Stomach (tissue), 8 donors: ENCODE measurements at regions not wholly inside any gene's neighbourhood (a gene's known extent, or its start where the extent isn't known, plus 50 kb on each side); places are given as distances from the start of the nearest gene placed in this dataset.

Experiments used
- DNase-seq, 2 donors: peaks; one replicate each; pipeline versions ENCODE4 v3.0.0 to v3.0.0-alpha.2; 2013 to 2019
- H3K27ac ChIP-seq, 5 donors: fragments of 200-600 bp in 4 of 5; sonication (generic) in 4 of 5; one replicate each; pipeline ENCODE4 v1.5.1; 2013 to 2019; ENCODE audit warnings: mild to moderate bottlenecking in 1 of 5, moderate library complexity in 1 of 5
- H3K27me3 ChIP-seq, 3 donors: fragments of 200-600 bp; sonication (generic); one replicate each; pipeline ENCODE4 v1.5.1; 2017 to 2019; ENCODE audit warnings: mixed run types in 1 of 3
- H3K36me3 ChIP-seq, 4 donors: fragments of 200-600 bp; sonication (generic); 1 replicate in 3 of 4; 2 replicates in 1 of 4; pipeline ENCODE4 v1.5.1; 2016 to 2019
- H3K4me1 ChIP-seq, 4 donors: fragments of 200-600 bp; sonication (generic); one replicate each; pipeline ENCODE4 v1.5.1; 2016 to 2019
- H3K4me3 ChIP-seq, 4 donors: fragments of 200-600 bp; sonication (generic) in 3 of 4; one replicate each; pipeline ENCODE4 v1.5.1; 2016 to 2019; ENCODE audit warnings: mild to moderate bottlenecking in 1 of 4
- H3K9me3 ChIP-seq, 4 donors: fragments of 200-600 bp; sonication (generic); one replicate each; pipeline ENCODE4 v1.5.1; 2016 to 2019
- CTCF ChIP-seq, 7 experiments: fragments of 450-650 bp in 4 of 7; fragments of 200-600 bp in 3 of 7; sonication (generic) in 3 of 7; IDR thresholded peaks; one replicate each; pipeline ENCODE4 v1.5.1; 2016 to 2019; ENCODE audit warnings: antibody characterized with exemption in 7 of 7, control low read depth in 2 of 7, mild to moderate bottlenecking in 1 of 7
- EP300 ChIP-seq: sonication (generic); formaldehyde crosslinking; IDR thresholded peaks from one replicate; pipeline ENCODE4 v1.6.1; 2017; ENCODE audit warnings: antibody characterized with exemption
- POLR2A ChIP-seq, 4 donors: fragments of 450-650 bp; IDR thresholded peaks; one replicate each; pipeline ENCODE4 v1.6.1; 2016; ENCODE audit warnings: antibody characterized with exemption in 4 of 4, control low read depth in 2 of 4, mild to moderate bottlenecking in 1 of 4, moderate library complexity in 1 of 4
- POLR2AphosphoS5 ChIP-seq, 3 donors: sonication (generic); formaldehyde crosslinking; IDR thresholded peaks; one replicate each; pipeline ENCODE4 v1.6.1; 2016; ENCODE audit warnings: antibody characterized with exemption in 3 of 3
- WGBS, 5 donors: extraction: QIAGEN DNeasy Blood & Tissue Kit in 3 of 5; methylation state at CpG; one replicate each; pipeline versions ENCODE4 v1.1.5 to v1.1.7; 2013 to 2018; 5-methylcytosine and 5-hydroxymethylcytosine counted together
- intact Hi-C: fragments of 100-400 bp; cut with DNase I; formaldehyde crosslinking; loops from one replicate; pipeline ENCODE4 v1.15.1; 2023; ENCODE audit warnings: low total_unique reads
- donor health status: healthy with polysubstance abuse.
- donor health status: Bipolar disorder and iron deficiency.
- donor health status: healthy.

GRCh38 chr16:54431997-54432896 is 145.7 kb upstream of the IRX3 start:
- peaks cover 0 to 13% (median 7%) of the 10 kb centered on the region in 4 donors for H3K4me1 ChIP-seq
- intact Hi-C loops = no loop called here
- H3K9me3 ChIP-seq = peaks cover 0 to 15% (median 12%) of the 10 kb centered on the region in 4 donors
- WGBS, 5 donors = 57 to 72% (median 68%) methylated on average over 23 of the region's 23 CpGs
- no peak overlapping the region for H3K27ac ChIP-seq
- peaks cover 0 to 20% (median 0%) of the 10 kb centered on the region in 3 donors for H3K27me3 ChIP-seq
- H3K4me3 ChIP-seq = no peak overlapping the region
- DNase-seq = peak in 1 of 2 donors; percentile 58
- no peak for TF ChIP-seq POLR2AphosphoS5 (IDR thresholded peaks at IDR 0.05)
- no peak for TF ChIP-seq CTCF (IDR thresholded peaks at IDR 0.05)
- TF ChIP-seq POLR2A (IDR thresholded peaks at IDR 0.05) = no peak
- no peak for TF ChIP-seq EP300
- no peaks in the 10 kb centered on the region for H3K36me3 ChIP-seq

DNA sequence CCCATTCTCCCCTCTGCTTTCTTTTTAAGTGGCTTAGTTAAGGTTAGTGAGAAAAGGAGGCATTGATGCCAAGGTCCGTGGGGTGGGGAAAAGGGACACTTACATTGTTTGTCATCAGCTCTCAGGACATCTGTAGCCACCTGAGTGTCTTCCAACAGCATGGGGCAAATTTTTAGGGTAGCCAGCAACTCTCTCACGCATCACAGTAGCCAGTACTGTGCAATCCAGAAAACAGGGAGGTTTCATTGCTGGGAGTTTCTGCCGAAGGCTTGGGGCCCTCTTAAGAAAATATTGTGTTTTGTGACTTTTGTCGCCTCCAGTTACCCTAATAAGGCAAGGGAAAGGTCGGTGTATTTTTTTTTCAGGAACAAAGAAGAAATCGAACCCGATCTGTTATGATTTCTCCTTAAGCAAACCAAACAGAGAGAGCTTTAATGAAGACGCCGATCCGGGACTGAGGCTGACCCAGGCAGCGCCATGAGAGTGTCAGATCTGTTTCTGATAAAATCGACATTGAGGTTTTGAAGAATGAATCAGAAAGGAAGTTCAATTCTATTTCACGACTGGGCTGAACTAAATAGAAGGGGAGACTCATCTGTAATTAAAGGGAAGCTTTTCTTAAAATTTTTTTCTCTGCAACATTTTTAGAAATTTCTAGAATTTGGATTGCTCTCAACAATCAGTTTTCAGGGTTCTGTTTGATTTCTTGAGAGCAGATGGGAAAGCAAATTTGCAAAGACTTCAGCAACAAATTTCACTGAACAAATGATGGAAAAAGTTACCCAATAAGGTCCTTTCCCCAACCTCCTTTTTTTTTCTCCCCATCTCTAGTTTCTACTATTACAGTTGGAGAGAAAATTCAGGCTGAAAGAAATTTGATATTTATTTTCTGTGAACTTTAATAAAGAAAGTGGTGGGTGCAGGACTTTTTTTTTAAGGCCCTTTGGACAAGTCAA is 144.7 kb upstream of the IRX3 start:
- Histone ChIP-seq H3K4me3 (no peak overlapping the region), H3K9me3 (peaks cover 0 to 15% (median 12%) of the 10 kb centered on the region in 4 donors), H3K27me3 (peaks cover 0 to 19% (median 0%) of the 10 kb centered on the region in 3 donors), H3K4me1 (peaks cover 0 to 13% (median 7%) of the 10 kb centered on the region in 4 donors), H3K27ac (peak overlapping the region in 3 of 5 donors; percentile 26 to 48 (median 27)), H3K36me3 (no peaks in the 10 kb centered on the region)
- intact Hi-C loops = no loop called here
- no peak for TF ChIP-seq POLR2AphosphoS5 (IDR thresholded peaks at IDR 0.05)
- TF ChIP-seq CTCF (IDR thresholded peaks at IDR 0.05) = no peak
- no peak for TF ChIP-seq EP300
- no peak for TF ChIP-seq POLR2A (IDR thresholded peaks at IDR 0.05)
- no peak for DNase-seq
- 43 to 60% (median 51%) methylated on average over 13 of the region's 13 CpGs for WGBS, 5 donors

DNA sequence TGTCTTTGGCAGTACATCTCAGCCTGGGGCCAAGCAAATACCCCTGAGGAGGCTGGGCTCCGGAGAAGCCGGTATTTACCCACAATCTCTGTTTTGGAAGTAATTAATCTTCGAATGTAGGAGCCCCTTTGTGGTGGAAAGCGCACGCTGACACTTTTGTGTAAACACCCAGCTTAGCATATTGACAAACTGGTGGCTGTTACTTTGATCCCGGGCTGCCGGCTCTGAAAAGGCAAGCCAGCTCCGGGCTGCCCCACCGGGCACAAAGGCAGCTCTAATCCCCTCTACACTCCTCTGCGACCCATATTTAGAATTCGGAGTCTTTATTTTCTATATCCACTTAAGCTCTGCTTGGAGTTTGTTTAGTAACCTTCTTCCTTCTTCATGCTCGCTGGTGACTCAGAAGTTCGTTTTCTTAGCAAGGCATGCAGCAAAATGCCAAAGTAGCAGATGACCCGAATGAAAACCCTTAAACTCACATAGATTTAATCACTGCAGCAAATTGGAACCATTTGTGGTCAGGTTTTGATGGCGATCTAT is 144.0 kb upstream of the IRX3 start:
- H3K4me3 ChIP-seq = no peak overlapping the region
- no peaks in the 10 kb centered on the region for H3K36me3 ChIP-seq
- peaks cover 0 to 15% (median 12%) of the 10 kb centered on the region in 4 donors for H3K9me3 ChIP-seq
- intact Hi-C loops = no loop called here
- no peak for TF ChIP-seq POLR2AphosphoS5 (IDR thresholded peaks at IDR 0.05)
- TF ChIP-seq CTCF (IDR thresholded peaks at IDR 0.05) = no peak
- no peak for TF ChIP-seq EP300
- TF ChIP-seq POLR2A (IDR thresholded peaks at IDR 0.05) = no peak
- 3 to 8% (median 6%) methylated on average over 14 to 15 of the region's 15 CpGs for WGBS, 5 donors
- peaks cover 3 to 20% (median 12%) of the 10 kb centered on the region in 4 donors for H3K4me1 ChIP-seq
- peak in 1 of 2 donors; percentile 60 for DNase-seq
- peaks cover 0 to 19% (median 0%) of the 10 kb centered on the region in 3 donors for H3K27me3 ChIP-seq
- peak overlapping the region; percentile 26 to 48 (median 28) for H3K27ac ChIP-seq

DNA sequence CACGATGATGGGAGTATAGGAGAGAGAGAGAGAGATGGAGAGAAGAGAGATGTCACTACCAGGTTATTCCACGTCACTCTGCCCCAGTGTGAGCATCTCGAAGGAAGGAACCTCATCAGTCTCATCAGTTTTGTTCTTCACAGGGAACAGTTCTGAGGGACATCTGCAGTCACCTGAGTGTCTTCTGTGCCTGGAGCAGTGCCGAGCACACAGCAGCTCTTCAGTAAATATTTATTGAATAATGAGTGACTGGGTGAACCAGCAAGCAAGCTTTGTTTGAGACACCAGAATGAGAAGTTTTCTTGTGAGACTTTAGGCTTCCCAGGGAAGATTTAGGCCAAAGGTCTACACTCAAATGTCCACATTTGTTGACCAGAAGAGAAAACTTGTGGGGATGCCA is 142.4 kb upstream of the IRX3 start:
- TF ChIP-seq EP300 (no peak), CTCF (IDR thresholded peaks at IDR 0.05) (no peak), POLR2AphosphoS5 (IDR thresholded peaks at IDR 0.05) (no peak), POLR2A (IDR thresholded peaks at IDR 0.05) (no peak)
- DNase-seq = no peak
- Histone ChIP-seq H3K4me3 (no peak overlapping the region), H3K27ac (no peak overlapping the region), H3K4me1 (peaks cover 7 to 21% (median 16%) of the 10 kb centered on the region in 4 donors), H3K36me3 (no peaks in the 10 kb centered on the region), H3K27me3 (peaks cover 0 to 19% (median 0%) of the 10 kb centered on the region in 3 donors), H3K9me3 (peaks cover 0 to 15% (median 9%) of the 10 kb centered on the region in 4 donors)
- intact Hi-C loops = no loop called here
- WGBS, 5 donors = 82 to 88% (median 82%) methylated on average over 4 of the region's 4 CpGs
